ENCODE measurements at regions not wholly inside any gene's neighbourhood (a gene's known extent, or its start where the extent isn't known, plus 50 kb on each side); places are given as distances from the start of the nearest gene placed in this dataset.

GRCh38 chr18:6595666-6596065 lies 133.8 kb upstream of the ARHGAP28 start:
- TF ChIP-seq Cebpa-rat (IDR thresholded peaks at IDR 0.05) = no peak
- Histone ChIP-seq H3K27ac (no peak overlapping the region), H3K4me3 (no peak overlapping the region), H3K27me3 (no peaks in the 10 kb centered on the region), H3K4me2 (no peak overlapping the region), H3K9me3 (replicated peaks in 1 of 11) (peaks cover 0 to 23% (median 8%) of the 10 kb centered on the region in 11 experiments; a peak in 12 of 22 replicates), H3K9ac (no peak overlapping the region), H4K20me1 (no peaks in the 10 kb centered on the region), H3K36me3 (no peaks in the 10 kb centered on the region), H3K4me1 (no peaks in the 10 kb centered on the region)

DNA sequence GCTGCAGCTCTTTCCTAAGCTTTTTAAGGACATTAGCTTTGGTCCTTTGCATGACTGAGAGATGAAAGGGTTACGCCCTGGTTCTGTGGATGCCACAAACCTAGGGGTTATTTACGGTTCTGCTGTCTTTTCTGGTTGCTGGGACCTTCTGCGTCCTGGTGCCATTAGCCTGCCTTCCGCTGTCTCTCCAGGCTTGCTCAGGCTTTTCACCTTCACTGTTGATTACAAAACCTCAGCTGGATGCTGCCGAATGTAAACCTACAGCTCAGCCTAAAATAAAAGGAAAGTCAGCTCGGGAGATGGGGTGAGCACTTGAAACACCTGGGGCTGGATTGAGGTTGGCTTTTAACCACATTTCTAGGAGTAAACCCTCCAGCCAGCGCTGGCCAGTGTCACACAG lies 130.9 kb upstream of the ARHGAP28 start:
- no peak overlapping the region for H3K4me3 ChIP-seq

GRCh38 chr18:6600667-6601167 lies 128.8 kb upstream of the ARHGAP28 start:
- Histone ChIP-seq H3K9me3 (replicated peaks in 1 of 11) (no peaks in the 10 kb centered on the region), H3K4me2 (no peak overlapping the region), H3K9ac (no peak overlapping the region), H3K27me3 (no peaks in the 10 kb centered on the region), H3K4me1 (peaks cover 0 to 5% (median 0%) of the 10 kb centered on the region in 10 experiments; a peak in 2 of 20 replicates), H3K4me3 (no peak overlapping the region), H4K20me1 (no peaks in the 10 kb centered on the region), H3K36me3 (no peaks in the 10 kb centered on the region), H3K27ac (no peak overlapping the region)
- TF ChIP-seq Cebpa-rat (IDR thresholded peaks at IDR 0.05) = no peak

More for the DNA sequence above, 130.9 kb upstream of the ARHGAP28 start:
- no peak overlapping the region for H3K4me2 ChIP-seq
- no peak for TF ChIP-seq Cebpa-rat (IDR thresholded peaks at IDR 0.05)
- H3K27me3 ChIP-seq = no peaks in the 10 kb centered on the region
- H3K9ac ChIP-seq = no peak overlapping the region
- H4K20me1 ChIP-seq = no peaks in the 10 kb centered on the region
- H3K9me3 ChIP-seq (replicated peaks in 1 of 11) = peaks cover 0 to 15% (median 6%) of the 10 kb centered on the region in 11 experiments; a peak in 12 of 22 replicates
- H3K27ac ChIP-seq = no peak overlapping the region
- H3K36me3 ChIP-seq = no peaks in the 10 kb centered on the region
- no peaks in the 10 kb centered on the region for H3K4me1 ChIP-seq

GRCh38 chr18:6601241-6601640 lies 128.3 kb upstream of the ARHGAP28 start:
- H3K9me3 ChIP-seq (replicated peaks in 1 of 11) = no peaks in the 10 kb centered on the region
- H4K20me1 ChIP-seq = no peaks in the 10 kb centered on the region
- no peaks in the 10 kb centered on the region for H3K27me3 ChIP-seq
- H3K36me3 ChIP-seq = no peaks in the 10 kb centered on the region
- no peak overlapping the region for H3K27ac ChIP-seq
- peaks cover 0 to 5% (median 0%) of the 10 kb centered on the region in 10 experiments; a peak in 2 of 20 replicates for H3K4me1 ChIP-seq
- no peak overlapping the region for H3K4me3 ChIP-seq
- H3K9ac ChIP-seq = no peak overlapping the region
- H3K4me2 ChIP-seq = no peak overlapping the region
- TF ChIP-seq Cebpa-rat (IDR thresholded peaks at IDR 0.05) = no peak

DNA sequence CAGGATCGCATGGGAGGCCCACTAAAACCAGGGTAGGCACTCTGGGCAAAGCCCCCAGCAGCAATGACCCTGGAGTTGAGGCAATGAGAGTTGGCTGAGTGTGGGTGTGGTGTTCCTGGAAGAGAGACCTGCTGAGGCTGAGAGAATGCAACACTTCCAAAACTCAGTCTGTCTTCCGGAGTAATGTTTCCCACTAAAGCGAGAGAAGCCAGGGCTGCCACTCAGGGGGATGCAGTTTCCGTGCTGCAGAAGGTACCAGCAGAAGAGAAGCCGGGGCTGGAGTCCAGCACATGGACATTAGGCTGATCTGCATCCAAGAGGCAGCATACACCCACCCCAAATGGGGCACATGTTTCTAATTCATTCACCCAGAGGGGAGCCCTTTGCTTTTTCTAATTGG lies 127.2 kb upstream of the ARHGAP28 start:
- Histone ChIP-seq H3K9ac (no peak overlapping the region), H4K20me1 (no peaks in the 10 kb centered on the region), H3K27ac (no peak overlapping the region), H3K4me2 (no peak overlapping the region), H3K36me3 (no peaks in the 10 kb centered on the region), H3K4me1 (peaks cover 0 to 5% (median 0%) of the 10 kb centered on the region in 10 experiments; a peak in 2 of 20 replicates), H3K4me3 (no peak overlapping the region), H3K27me3 (no peaks in the 10 kb centered on the region), H3K9me3 (replicated peaks in 1 of 11) (no peaks in the 10 kb centered on the region)
- TF ChIP-seq Cebpa-rat (IDR thresholded peaks at IDR 0.05) = no peak

DNA sequence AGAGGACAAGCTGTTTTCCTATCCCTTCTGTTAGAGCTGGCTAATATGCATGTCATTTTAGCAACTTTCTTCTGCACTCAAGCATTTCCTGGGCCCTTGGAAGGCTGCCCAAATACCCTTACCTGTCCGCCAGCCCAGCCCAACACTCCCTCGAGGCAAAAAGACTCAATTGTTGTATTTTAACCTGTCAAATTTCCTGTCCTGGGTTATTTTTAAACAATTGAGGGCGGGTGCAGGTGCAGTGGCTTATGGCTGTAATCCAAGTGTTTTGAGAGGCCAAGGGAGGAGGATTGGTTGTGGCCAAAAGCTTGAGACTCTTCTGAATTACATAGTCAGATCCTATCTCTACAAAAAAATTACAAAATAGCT lies 125.0 kb upstream of the ARHGAP28 start:
- H3K9ac ChIP-seq = no peak overlapping the region
- H3K27ac ChIP-seq = no peak overlapping the region
- H3K4me1 ChIP-seq = peaks cover 0 to 5% (median 0%) of the 10 kb centered on the region in 10 experiments; a peak in 2 of 20 replicates
- H3K27me3 ChIP-seq = no peaks in the 10 kb centered on the region
- no peaks in the 10 kb centered on the region for H3K36me3 ChIP-seq
- no peaks in the 10 kb centered on the region for H4K20me1 ChIP-seq
- TF ChIP-seq Cebpa-rat (IDR thresholded peaks at IDR 0.05) = no peak
- no peaks in the 10 kb centered on the region for H3K9me3 ChIP-seq (replicated peaks in 1 of 11)
- H3K4me2 ChIP-seq = no peak overlapping the region
- H3K4me3 ChIP-seq = no peak overlapping the region

DNA sequence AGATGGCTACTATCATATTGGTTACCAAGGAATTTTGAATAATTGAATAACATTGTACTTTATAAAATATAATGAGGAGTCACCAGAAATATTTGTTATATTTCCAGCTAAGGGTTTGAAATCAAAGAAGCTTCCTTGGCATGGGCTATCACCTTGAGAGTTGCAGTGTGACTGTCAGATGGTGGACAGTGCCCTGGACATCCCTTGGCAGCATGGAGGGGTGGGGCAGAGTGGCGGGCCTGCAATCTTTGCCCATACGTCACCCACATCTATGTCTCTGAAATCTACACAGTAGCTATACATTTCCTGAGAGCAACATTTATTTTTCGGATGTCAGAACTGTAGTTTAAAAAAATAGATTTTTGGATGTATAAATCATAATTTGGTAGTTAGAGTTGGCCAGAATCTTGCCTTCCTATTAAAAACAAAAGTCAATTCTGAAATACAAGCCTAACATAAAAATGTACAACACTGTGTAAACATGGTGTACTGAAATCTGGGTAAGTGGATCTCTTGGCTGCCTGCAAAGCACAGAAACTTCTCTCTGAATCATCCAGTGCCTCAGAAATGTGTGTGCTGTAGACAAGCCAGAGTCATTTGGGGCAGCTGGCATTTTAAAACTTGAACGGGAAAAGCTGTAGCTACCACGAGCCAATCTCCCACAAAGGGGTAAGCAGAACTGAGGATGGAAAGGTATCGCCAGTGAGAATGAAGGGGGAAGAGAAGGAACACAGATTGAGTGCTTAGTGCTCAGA lies 124.2 kb upstream of the ARHGAP28 start:
- Histone ChIP-seq H3K4me2 (no peak overlapping the region), H3K9me3 (replicated peaks in 1 of 11) (no peaks in the 10 kb centered on the region), H4K20me1 (no peaks in the 10 kb centered on the region), H3K27me3 (no peaks in the 10 kb centered on the region), H3K9ac (no peak overlapping the region), H3K27ac (no peak overlapping the region), H3K4me1 (peaks cover 0 to 5% (median 0%) of the 10 kb centered on the region in 10 experiments; a peak in 2 of 20 replicates), H3K36me3 (no peaks in the 10 kb centered on the region), H3K4me3 (no peak overlapping the region)
- no peak for TF ChIP-seq Cebpa-rat (IDR thresholded peaks at IDR 0.05)

DNA sequence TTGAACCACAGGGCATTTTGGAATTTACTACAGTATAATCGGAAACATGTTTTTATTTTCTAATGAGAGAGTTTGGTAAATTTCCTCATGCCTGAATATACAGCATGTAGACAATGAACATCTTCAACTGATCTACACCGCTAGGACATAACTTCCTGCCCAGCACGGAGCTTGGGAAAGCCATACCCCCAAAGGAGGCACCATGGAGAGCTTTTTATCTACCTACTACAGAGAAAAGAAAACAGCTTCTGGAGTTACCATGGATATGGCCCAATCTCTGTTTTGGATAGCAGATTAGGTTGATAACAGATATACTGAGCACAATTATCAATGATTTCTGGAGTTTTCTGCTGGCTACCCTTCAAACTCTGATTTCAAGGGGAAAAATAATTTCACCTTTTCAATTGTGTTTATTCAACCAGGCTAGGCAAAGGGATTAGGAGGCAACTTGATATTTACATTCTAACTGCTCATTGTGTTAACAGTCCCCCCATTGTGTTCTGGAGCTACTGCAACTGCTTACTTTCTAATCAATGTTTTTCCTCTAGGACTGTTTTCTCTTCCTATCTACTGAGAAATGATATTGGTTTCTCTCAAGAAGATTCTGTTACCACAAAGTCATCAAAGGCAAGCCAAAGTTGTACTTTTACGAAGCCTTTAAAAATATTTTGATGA lies 123.0 kb upstream of the ARHGAP28 start:
- Histone ChIP-seq H4K20me1 (no peaks in the 10 kb centered on the region), H3K9me3 (replicated peaks in 1 of 11) (no peaks in the 10 kb centered on the region), H3K4me1 (peaks cover 0 to 5% (median 0%) of the 10 kb centered on the region in 10 experiments; a peak in 2 of 20 replicates), H3K4me2 (no peak overlapping the region), H3K4me3 (no peak overlapping the region), H3K27me3 (no peaks in the 10 kb centered on the region), H3K27ac (no peak overlapping the region), H3K9ac (no peak overlapping the region), H3K36me3 (no peaks in the 10 kb centered on the region)
- TF ChIP-seq Cebpa-rat (IDR thresholded peaks at IDR 0.05) = no peak

- Histone ChIP-seq H3K27ac (no peak overlapping the region), H4K20me1 (no peaks in the 10 kb centered on the region), H3K9me3 (replicated peaks in 1 of 11) (no peaks in the 10 kb centered on the region), H3K4me2 (no peak overlapping the region), H3K9ac (no peak overlapping the region), H3K4me3 (no peak overlapping the region), H3K4me1 (peaks cover 0 to 5% (median 0%) of the 10 kb centered on the region in 10 experiments; a peak in 2 of 20 replicates), H3K27me3 (no peaks in the 10 kb centered on the region), H3K36me3 (no peaks in the 10 kb centered on the region)
- TF ChIP-seq Cebpa-rat (IDR thresholded peaks at IDR 0.05) = no peak
Measured at GRCh38 chr18:6607343-6607742, 122.2 kb upstream of the ARHGAP28 start.
